GM23248 (cell line): ENCODE measurements at regions not wholly inside any gene's neighbourhood (a gene's known extent, or its start where the extent isn't known, plus 50 kb on each side); places are given as distances from the start of the nearest gene placed in this dataset.

Experiments
- DNase-seq: peaks from one replicate; pipeline ENCODE4 v3.0.0-alpha.2; 2015
- H2AFZ ChIP-seq: fragments of 200-600 bp; sonication (generic); 2 replicates; pipeline ENCODE4 v1.6.1; 2016; ENCODE audit warnings: antibody characterized with exemption
- H3F3A ChIP-seq: fragments of 200-600 bp; sonication (generic); 2 replicates; pipeline ENCODE4 v1.6.1; 2016; ENCODE audit warnings: mild to moderate bottlenecking, antibody characterized with exemption, mixed run types; ENCODE audit not compliant: insufficient read depth
- H3K27ac ChIP-seq: fragments of 200-600 bp; sonication (generic); 2 replicates; pipeline ENCODE4 v1.5.1; 2016; ENCODE audit warnings: mild to moderate bottlenecking
- H3K27me3 ChIP-seq: fragments of 200-600 bp; sonication (generic); replicated peaks from 2 replicates; pipeline ENCODE4 v1.6.1; 2016; ENCODE audit warnings: mild to moderate bottlenecking; ENCODE audit not compliant: insufficient read depth
- H3K36me3 ChIP-seq: fragments of 200-600 bp; sonication (generic); 2 replicates; pipeline ENCODE4 v1.6.1; 2016; ENCODE audit warnings: low read depth, mild to moderate bottlenecking
- H3K4me1 ChIP-seq: fragments of 200-600 bp; sonication (generic); 2 replicates; pipeline ENCODE4 v1.6.1; 2016; ENCODE audit warnings: mild to moderate bottlenecking; ENCODE audit not compliant: insufficient read depth
- H3K4me2 ChIP-seq: fragments of 200-600 bp; sonication (generic); one replicate; pipeline ENCODE4 v1.6.1; 2016; ENCODE audit warnings: mild to moderate bottlenecking; ENCODE audit not compliant: unreplicated experiment
- H3K4me3 ChIP-seq: fragments of 200-600 bp; sonication (generic); 2 replicates; pipeline ENCODE4 v1.5.1; 2016; ENCODE audit warnings: mild to moderate bottlenecking
- H3K79me2 ChIP-seq: fragments of 200-600 bp; sonication (generic); 2 replicates; pipeline ENCODE4 v1.6.1; 2016; ENCODE audit warnings: mild to moderate bottlenecking; ENCODE audit not compliant: insufficient read depth
- H3K9ac ChIP-seq: fragments of 200-600 bp; sonication (generic); 2 replicates; pipeline ENCODE4 v1.6.1; 2016; ENCODE audit warnings: mild to moderate bottlenecking
- H3K9me2 ChIP-seq: fragments of 200-600 bp; sonication (generic); 2 replicates; pipeline ENCODE4 v1.6.1; 2016; ENCODE audit warnings: mixed run types, mild to moderate bottlenecking, moderate library complexity; ENCODE audit not compliant: insufficient read depth
- H3K9me3 ChIP-seq: fragments of 200-600 bp; sonication (generic); one replicate; pipeline ENCODE4 v1.6.1; 2017; ENCODE audit warnings: low read depth
- H4K20me1 ChIP-seq: fragments of 200-600 bp; sonication (generic); 2 replicates; pipeline ENCODE4 v1.6.0; 2016; ENCODE audit not compliant: insufficient read depth
- EZH2 ChIP-seq: fragments of 200-600 bp; sonication (generic); IDR thresholded peaks from 2 replicates; pipeline ENCODE4 v1.6.1; 2018; ENCODE audit warnings: antibody characterized with exemption, mild to moderate bottlenecking; ENCODE audit not compliant: insufficient read depth, poor library complexity, severe bottlenecking
- EZH2phosphoT487 ChIP-seq: fragments of 200-600 bp; sonication (generic); IDR thresholded peaks from 2 replicates; pipeline ENCODE4 v1.6.1; 2018; ENCODE audit warnings: antibody characterized with exemption, moderate library complexity, mild to moderate bottlenecking, low read depth; ENCODE audit not compliant: insufficient read depth
- WGBS, 2 experiments: methylation state at CpG; one replicate each; pipeline ENCODE4 v1.1.6; 2015 to 2017; ENCODE audit warnings: low lambda C conversion rate in 2 of 2, low coverage in 1 of 2; ENCODE audit errors: missing lambda C conversion rate in 2 of 2; 5-methylcytosine and 5-hydroxymethylcytosine counted together
- in situ Hi-C: fragments of 300-500 bp; cut with MboI; formaldehyde crosslinking; loops from 2 replicates; pipeline ENCODE4 v1.15.0; 2020

GRCh38 chr2:54370405-54371104 is 85.6 kb upstream of the SPTBN1 start:
- H3K4me2 ChIP-seq: peak overlapping the region; percentile 36
- TF ChIP-seq EZH2phosphoT487 (no peak), EZH2 (no peak)

GRCh38 chr2:54371460-54372065 is 84.6 kb upstream of the SPTBN1 start:
- no peaks in the 10 kb centered on the region for H4K20me1 ChIP-seq
- 80% methylated on average over 7 of the region's 7 CpGs for WGBS, 2 experiments
- in situ Hi-C loops: no loop called here
- H3K27me3 ChIP-seq: no peaks in the 10 kb centered on the region
- no peak overlapping the region for H3K27ac ChIP-seq
- no peak overlapping the region for H3K4me3 ChIP-seq
- H3K9me3 ChIP-seq: no peaks in the 10 kb centered on the region
- no peak overlapping the region for H2AFZ ChIP-seq
- H3K36me3 ChIP-seq: no peaks in the 10 kb centered on the region
- no peaks in the 10 kb centered on the region for H3K9me2 ChIP-seq
- no peak overlapping the region for H3K4me2 ChIP-seq
- no peak overlapping the region for H3K9ac ChIP-seq
- no peaks in the 10 kb centered on the region for H3K79me2 ChIP-seq
- DNase-seq: no peak
- H3K4me1 ChIP-seq: peaks cover 7% of the 10 kb centered on the region
- TF ChIP-seq EZH2: no peak
- TF ChIP-seq EZH2phosphoT487: no peak
- no peaks in the 10 kb centered on the region for H3F3A ChIP-seq

More at GRCh38 chr2:54370405-54371104, 85.6 kb upstream of the SPTBN1 start:
- in situ Hi-C loops: no loop called here
- no peaks in the 10 kb centered on the region for H3K36me3 ChIP-seq
- H3K9ac ChIP-seq: no peak overlapping the region
- H3K4me1 ChIP-seq: peaks cover 7% of the 10 kb centered on the region
- H3K27me3 ChIP-seq: no peaks in the 10 kb centered on the region
- no peaks in the 10 kb centered on the region for H4K20me1 ChIP-seq
- no peaks in the 10 kb centered on the region for H3F3A ChIP-seq
- H2AFZ ChIP-seq: peak overlapping the region; percentile 69
- H3K9me3 ChIP-seq: no peaks in the 10 kb centered on the region
- 21 to 23% methylated on average over 7 of the region's 7 CpGs for WGBS, 2 experiments
- H3K9me2 ChIP-seq: no peaks in the 10 kb centered on the region
- DNase-seq: peak; percentile 58
- H3K79me2 ChIP-seq: no peaks in the 10 kb centered on the region
- no peak overlapping the region for H3K4me3 ChIP-seq
- peak overlapping the region; percentile 24; the same call in 1 of the 2 replicates for H3K27ac ChIP-seq

- DNase-seq: no peak
- Histone ChIP-seq H3K9ac (no peak overlapping the region), H3F3A (no peaks in the 10 kb centered on the region), H3K27ac (no peak overlapping the region), H3K79me2 (no peaks in the 10 kb centered on the region), H3K4me2 (no peak overlapping the region), H3K36me3 (no peaks in the 10 kb centered on the region), H2AFZ (no peak overlapping the region), H4K20me1 (no peaks in the 10 kb centered on the region), H3K9me2 (no peaks in the 10 kb centered on the region), H3K4me3 (no peak overlapping the region), H3K4me1 (peaks cover 7% of the 10 kb centered on the region), H3K27me3 (no peaks in the 10 kb centered on the region), H3K9me3 (no peaks in the 10 kb centered on the region)
- 55 to 59% methylated on average over 4 of the region's 4 CpGs for WGBS, 2 experiments
- TF ChIP-seq EZH2phosphoT487: no peak
- no peak for TF ChIP-seq EZH2
- in situ Hi-C loops: no loop called here
These were observed 83.8 kb upstream of the SPTBN1 start for GRCh38 chr2:54372361-54372760.

- in situ Hi-C loops: no loop called here
- Histone ChIP-seq H3K79me2 (no peaks in the 10 kb centered on the region), H3K9ac (no peak overlapping the region), H3K4me1 (peaks cover 7% of the 10 kb centered on the region), H3K27me3 (no peaks in the 10 kb centered on the region), H4K20me1 (no peaks in the 10 kb centered on the region), H3K4me2 (no peak overlapping the region), H3F3A (no peaks in the 10 kb centered on the region), H2AFZ (no peak overlapping the region), H3K4me3 (no peak overlapping the region), H3K9me2 (no peaks in the 10 kb centered on the region), H3K36me3 (no peaks in the 10 kb centered on the region), H3K27ac (no peak overlapping the region), H3K9me3 (no peaks in the 10 kb centered on the region)
- DNase-seq: no peak
- WGBS, 2 experiments: 76 to 86% methylated on average over 3 of the region's 3 CpGs
- TF ChIP-seq EZH2: no peak
- TF ChIP-seq EZH2phosphoT487: no peak
These were observed 82.3 kb upstream of the SPTBN1 start for GRCh38 chr2:54373855-54374254.
